Thyroid gland (tissue), 4 donors: ENCODE measurements at regions not wholly inside any gene's neighbourhood (a gene's known extent, or its start where the extent isn't known, plus 50 kb on each side); places are given as distances from the start of the nearest gene placed in this dataset.

Experiments used
- DNase-seq, 2 donors: peaks; one replicate each; pipeline ENCODE4 v3.0.0-alpha.2; 2019
- H3K27ac ChIP-seq, 3 donors: fragments of 200-600 bp; sonication (generic); 1 replicate in 2 of 3; 2 replicates in 1 of 3; pipeline ENCODE4 v1.5.1; 2016 to 2019; ENCODE audit warnings: mild to moderate bottlenecking in 1 of 3, moderate library complexity in 1 of 3
- H3K27me3 ChIP-seq: fragments of 200-600 bp; sonication (generic); one replicate; pipeline ENCODE4 v1.5.1; 2019
- H3K36me3 ChIP-seq, 2 donors: fragments of 200-600 bp; sonication (generic); one replicate each; pipeline ENCODE4 v1.5.1; 2016 to 2019
- H3K4me1 ChIP-seq, 2 donors: fragments of 200-600 bp; sonication (generic); one replicate each; pipeline ENCODE4 v1.5.1; 2017 to 2019
- H3K4me3 ChIP-seq, 3 donors: fragments of 200-600 bp; sonication (generic); replicated peaks in 1 of 3; 1 replicate in 2 of 3; 2 replicates in 1 of 3; pipeline ENCODE4 v1.5.1; 2016; ENCODE audit warnings: mild to moderate bottlenecking in 1 of 3
- H3K9me3 ChIP-seq: fragments of 200-600 bp; sonication (generic); one replicate; pipeline ENCODE4 v1.5.1; 2017
- POLR2A ChIP-seq, 2 donors: fragments of 450-650 bp; IDR thresholded peaks; one replicate each; pipeline ENCODE4 v1.6.1; 2017; ENCODE audit warnings: antibody characterized with exemption in 2 of 2, mild to moderate bottlenecking in 2 of 2, moderate library complexity in 1 of 2
- WGBS, 2 donors: methylation state at CpG; one replicate each; pipeline ENCODE4 v1.1.5; 2017; 5-methylcytosine and 5-hydroxymethylcytosine counted together
- intact Hi-C: fragments of 100-400 bp; cut with DNase I; formaldehyde crosslinking; loops from one replicate; pipeline ENCODE4 v1.15.1; 2023
- TF ChIP-seq, protein P1 (sequence below), 6 experiments: fragments of 200-600 bp in 3 of 6; fragments of 450-650 bp in 3 of 6; sonication (generic) in 3 of 6; IDR thresholded peaks; one replicate each; pipeline ENCODE4 v1.5.1; 2016 to 2019; ENCODE audit warnings: antibody characterized with exemption in 6 of 6, mild to moderate bottlenecking in 2 of 6, inconsistent platforms in 1 of 6, moderate library complexity in 1 of 6

DNA sequence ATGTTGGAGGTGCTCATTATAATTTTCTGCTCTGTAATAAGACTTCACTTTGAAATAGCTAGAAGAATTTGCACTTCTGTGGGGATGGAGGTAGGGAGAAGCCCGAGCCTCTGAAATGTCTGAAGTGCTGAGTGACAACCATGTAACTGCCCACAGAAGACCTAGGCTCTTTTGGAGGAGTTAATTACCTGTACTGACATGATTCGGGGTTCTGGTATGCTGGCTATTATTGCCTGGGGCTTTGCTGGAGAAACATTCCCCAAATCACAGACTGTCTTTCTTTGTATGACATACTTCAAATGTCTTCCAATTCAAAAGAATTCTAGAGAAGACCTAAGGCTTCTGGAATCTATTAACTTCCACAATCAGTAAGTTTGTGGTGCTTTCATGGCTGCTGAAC, 211.2 kb upstream of the POF1B start:
- H3K9me3 ChIP-seq, result no peaks in the 10 kb centered on the region
- H3K4me3 ChIP-seq, result no peak overlapping the region
- no peak overlapping the region for H3K27ac ChIP-seq
- WGBS, 2 donors, result 28 to 29% methylated on average over 2 of the region's 2 CpGs
- TF ChIP-seq, protein P1, sequence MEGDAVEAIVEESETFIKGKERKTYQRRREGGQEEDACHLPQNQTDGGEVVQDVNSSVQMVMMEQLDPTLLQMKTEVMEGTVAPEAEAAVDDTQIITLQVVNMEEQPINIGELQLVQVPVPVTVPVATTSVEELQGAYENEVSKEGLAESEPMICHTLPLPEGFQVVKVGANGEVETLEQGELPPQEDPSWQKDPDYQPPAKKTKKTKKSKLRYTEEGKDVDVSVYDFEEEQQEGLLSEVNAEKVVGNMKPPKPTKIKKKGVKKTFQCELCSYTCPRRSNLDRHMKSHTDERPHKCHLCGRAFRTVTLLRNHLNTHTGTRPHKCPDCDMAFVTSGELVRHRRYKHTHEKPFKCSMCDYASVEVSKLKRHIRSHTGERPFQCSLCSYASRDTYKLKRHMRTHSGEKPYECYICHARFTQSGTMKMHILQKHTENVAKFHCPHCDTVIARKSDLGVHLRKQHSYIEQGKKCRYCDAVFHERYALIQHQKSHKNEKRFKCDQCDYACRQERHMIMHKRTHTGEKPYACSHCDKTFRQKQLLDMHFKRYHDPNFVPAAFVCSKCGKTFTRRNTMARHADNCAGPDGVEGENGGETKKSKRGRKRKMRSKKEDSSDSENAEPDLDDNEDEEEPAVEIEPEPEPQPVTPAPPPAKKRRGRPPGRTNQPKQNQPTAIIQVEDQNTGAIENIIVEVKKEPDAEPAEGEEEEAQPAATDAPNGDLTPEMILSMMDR (IDR thresholded peaks at IDR 0.05), result no peak
- TF ChIP-seq POLR2A (IDR thresholded peaks at IDR 0.05), result no peak
- no peaks in the 10 kb centered on the region for H3K4me1 ChIP-seq
- intact Hi-C loops, result no loop called here
- H3K36me3 ChIP-seq, result no peaks in the 10 kb centered on the region
- no peak for DNase-seq
- no peaks in the 10 kb centered on the region for H3K27me3 ChIP-seq

DNA sequence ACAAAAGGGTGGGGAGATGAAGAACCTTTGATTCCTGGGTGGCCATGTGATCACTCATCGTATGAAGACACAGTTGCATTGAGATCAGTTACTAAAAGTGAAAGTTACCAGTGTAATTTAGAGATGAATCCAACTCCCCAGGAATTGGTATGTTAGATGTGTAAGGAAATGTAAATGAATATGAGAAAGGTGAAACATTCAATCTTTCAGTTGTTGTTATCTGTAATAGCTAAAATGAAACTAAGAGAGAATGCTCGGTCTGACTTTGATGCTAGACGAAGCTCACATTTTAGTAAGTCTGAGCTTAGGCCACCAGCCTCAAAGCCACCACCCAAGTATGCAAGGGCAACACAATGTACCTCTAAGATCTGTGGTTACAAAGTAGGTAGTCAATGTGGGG, 194.3 kb upstream of the POF1B start:
- H3K27me3 ChIP-seq, result no peaks in the 10 kb centered on the region
- no peak overlapping the region for H3K4me3 ChIP-seq
- 73 to 77% methylated on average over 3 of the region's 3 CpGs for WGBS, 2 donors
- TF ChIP-seq POLR2A (IDR thresholded peaks at IDR 0.05), result no peak
- TF ChIP-seq, protein P1 (IDR thresholded peaks at IDR 0.05), result no peak
- DNase-seq, result no peak
- no peaks in the 10 kb centered on the region for H3K4me1 ChIP-seq
- H3K36me3 ChIP-seq, result no peaks in the 10 kb centered on the region
- no peaks in the 10 kb centered on the region for H3K9me3 ChIP-seq
- no peak overlapping the region for H3K27ac ChIP-seq
- intact Hi-C loops, result no loop called here

DNA sequence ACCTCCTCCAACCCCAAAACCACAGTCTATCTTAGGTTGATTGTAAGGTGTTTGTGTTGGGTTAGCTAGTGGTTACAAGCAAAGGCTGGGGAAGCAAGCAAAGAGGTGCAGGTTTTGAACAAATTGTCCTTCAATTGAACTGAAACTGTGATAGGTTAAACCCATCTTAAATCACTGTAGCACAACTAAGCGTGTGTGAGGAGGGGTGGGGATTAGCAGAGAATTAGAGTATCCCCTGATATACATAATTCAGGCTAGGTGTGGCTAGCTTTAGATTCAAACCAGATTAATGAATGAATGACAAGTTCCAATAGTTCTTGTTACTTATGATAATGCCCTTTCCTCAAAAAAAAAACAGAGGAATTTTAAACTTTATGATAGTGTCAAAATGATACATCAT, 191.0 kb upstream of the POF1B start:
- TF ChIP-seq, protein P1 (IDR thresholded peaks at IDR 0.05), result no peak
- TF ChIP-seq POLR2A (IDR thresholded peaks at IDR 0.05), result no peak
- WGBS, 2 donors, result 75 to 92% methylated on average over 1 of the region's 1 CpG
- H3K4me3 ChIP-seq, result no peak overlapping the region
- H3K27ac ChIP-seq, result no peak overlapping the region
- H3K27me3 ChIP-seq, result no peaks in the 10 kb centered on the region
- H3K4me1 ChIP-seq, result no peaks in the 10 kb centered on the region
- intact Hi-C loops, result no loop called here
- DNase-seq, result no peak
- no peaks in the 10 kb centered on the region for H3K9me3 ChIP-seq
- H3K36me3 ChIP-seq, result no peaks in the 10 kb centered on the region

DNA sequence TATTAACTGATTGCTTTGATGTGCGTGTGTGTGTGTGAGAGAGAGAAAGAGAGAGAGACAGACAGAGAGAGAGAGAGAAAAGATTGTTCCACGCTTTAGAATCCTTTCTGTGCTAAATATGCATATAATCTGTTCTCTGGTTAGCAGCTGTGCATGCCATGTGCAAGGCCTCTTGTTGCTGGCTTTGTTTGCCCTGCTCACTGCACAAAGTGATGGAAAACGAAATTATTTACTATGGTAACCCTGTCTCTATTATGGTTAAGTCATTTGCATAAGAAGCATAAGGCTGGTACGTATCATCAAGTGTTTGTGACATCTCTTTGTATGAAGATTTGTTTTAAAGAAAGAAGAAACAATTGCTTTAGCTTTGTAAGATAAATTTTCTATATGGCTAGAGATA, 190.2 kb upstream of the POF1B start:
- Histone ChIP-seq H3K4me3 (no peak overlapping the region), H3K4me1 (no peaks in the 10 kb centered on the region), H3K27ac (no peak overlapping the region), H3K9me3 (no peaks in the 10 kb centered on the region), H3K36me3 (no peaks in the 10 kb centered on the region), H3K27me3 (no peaks in the 10 kb centered on the region)
- no peak for DNase-seq
- TF ChIP-seq, protein P1 (IDR thresholded peaks at IDR 0.05), result no peak
- no peak for TF ChIP-seq POLR2A (IDR thresholded peaks at IDR 0.05)
- 67 to 71% methylated on average over 4 of the region's 4 CpGs for WGBS, 2 donors
- intact Hi-C loops, result no loop called here

DNA sequence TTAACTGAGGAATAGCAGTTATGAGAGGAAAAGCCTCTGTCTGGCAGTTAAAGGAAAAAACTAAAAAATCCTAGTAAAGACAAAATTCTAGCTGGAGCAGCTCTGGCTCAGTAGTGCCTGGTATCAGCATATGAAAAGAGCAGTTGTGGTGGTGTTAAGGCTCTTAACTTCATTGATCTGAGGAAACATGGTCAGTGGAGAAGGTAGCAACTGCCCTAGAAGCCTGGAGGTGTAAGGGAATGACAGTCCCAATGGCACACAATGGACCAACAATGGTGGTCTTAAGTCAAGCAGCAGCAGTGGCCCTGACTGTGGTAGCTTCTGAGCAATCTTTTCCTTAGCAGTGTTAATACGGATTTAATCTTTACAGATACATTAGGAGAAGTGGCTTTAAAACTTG, 189.6 kb upstream of the POF1B start:
- intact Hi-C loops, result no loop called here
- no peak for DNase-seq
- Histone ChIP-seq H3K36me3 (no peaks in the 10 kb centered on the region), H3K4me1 (no peaks in the 10 kb centered on the region), H3K9me3 (no peaks in the 10 kb centered on the region), H3K27me3 (no peaks in the 10 kb centered on the region), H3K4me3 (no peak overlapping the region), H3K27ac (no peak overlapping the region)
- TF ChIP-seq, protein P1 (IDR thresholded peaks at IDR 0.05), result no peak
- TF ChIP-seq POLR2A (IDR thresholded peaks at IDR 0.05), result no peak
- 75 to 81% methylated on average over 1 of the region's 1 CpG for WGBS, 2 donors
